ENCODE measurements at regions not wholly inside any gene's neighbourhood (a gene's known extent, or its start where the extent isn't known, plus 50 kb on each side); places are given as distances from the start of the nearest gene placed in this dataset.
A peak's percentile ranks its signal among the peaks of the same experiment; 100 is the strongest.

DNA sequence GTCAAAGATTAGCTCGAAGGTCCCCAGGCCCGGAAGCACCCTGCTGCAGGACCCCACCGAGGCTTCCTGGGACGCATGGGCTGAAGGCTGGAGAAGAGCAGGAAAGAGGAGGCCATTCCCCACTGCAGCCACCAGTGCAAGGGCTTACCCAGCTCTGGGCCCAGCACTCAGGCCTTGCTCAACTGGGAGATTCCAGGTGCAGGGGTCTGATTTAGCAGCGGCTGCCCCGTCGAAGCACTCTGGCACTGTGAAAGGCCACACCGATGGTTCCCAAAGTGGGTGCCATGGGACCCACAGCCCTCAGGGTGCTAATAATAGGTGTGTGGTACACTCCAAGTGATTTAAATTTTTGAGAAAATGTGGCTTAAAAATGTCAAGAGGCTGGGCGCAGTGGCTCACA lies 130.9 kb downstream of the OAT start:
- DNase-seq = peak; percentile 17
- Mint-ChIP-seq H3K36me3 (ENCODE audit: low read depth) (no peaks in the 10 kb centered on the region), H3K4me3 (no peak overlapping the region), H3K4me1 (no peaks in the 10 kb centered on the region), H3K9me3 (no peaks in the 10 kb centered on the region), H3K27ac (no peak overlapping the region), H3K27me3 (ENCODE audit: insufficient read depth) (no peaks in the 10 kb centered on the region)
- no peaks in the 10 kb centered on the region for H3K27me3 ChIP-seq (ENCODE audit: control insufficient read depth, insufficient read depth, low read length, poor library complexity, severe bottlenecking)
- no peak overlapping the region for H3K27ac ChIP-seq (ENCODE audit: low read depth, low read length)
- no peaks in the 10 kb centered on the region for H3K36me3 ChIP-seq (ENCODE audit: control insufficient read depth, insufficient read depth, low read length)
- H3K4me3 ChIP-seq (ENCODE audit: low read length) = no peak overlapping the region
- TF ChIP-seq, protein P1, sequence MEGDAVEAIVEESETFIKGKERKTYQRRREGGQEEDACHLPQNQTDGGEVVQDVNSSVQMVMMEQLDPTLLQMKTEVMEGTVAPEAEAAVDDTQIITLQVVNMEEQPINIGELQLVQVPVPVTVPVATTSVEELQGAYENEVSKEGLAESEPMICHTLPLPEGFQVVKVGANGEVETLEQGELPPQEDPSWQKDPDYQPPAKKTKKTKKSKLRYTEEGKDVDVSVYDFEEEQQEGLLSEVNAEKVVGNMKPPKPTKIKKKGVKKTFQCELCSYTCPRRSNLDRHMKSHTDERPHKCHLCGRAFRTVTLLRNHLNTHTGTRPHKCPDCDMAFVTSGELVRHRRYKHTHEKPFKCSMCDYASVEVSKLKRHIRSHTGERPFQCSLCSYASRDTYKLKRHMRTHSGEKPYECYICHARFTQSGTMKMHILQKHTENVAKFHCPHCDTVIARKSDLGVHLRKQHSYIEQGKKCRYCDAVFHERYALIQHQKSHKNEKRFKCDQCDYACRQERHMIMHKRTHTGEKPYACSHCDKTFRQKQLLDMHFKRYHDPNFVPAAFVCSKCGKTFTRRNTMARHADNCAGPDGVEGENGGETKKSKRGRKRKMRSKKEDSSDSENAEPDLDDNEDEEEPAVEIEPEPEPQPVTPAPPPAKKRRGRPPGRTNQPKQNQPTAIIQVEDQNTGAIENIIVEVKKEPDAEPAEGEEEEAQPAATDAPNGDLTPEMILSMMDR (conservative IDR thresholded peaks at IDR 0.05) = no peak
- no peaks in the 10 kb centered on the region for H3K4me1 ChIP-seq (ENCODE audit: control insufficient read depth, insufficient read depth, low read length)
- H3K9me3 ChIP-seq (ENCODE audit: control insufficient read depth, low read length) = no peaks in the 10 kb centered on the region
- 80 to 83% methylated on average over 9 of the region's 9 CpGs for WGBS, 2 experiments (ENCODE audit: insufficient coverage in 1 of 2, insufficient read length in 1 of 2)
- H3K9ac ChIP-seq (ENCODE audit: extremely low read depth, low read length, poor library complexity, severe bottlenecking) = no peak overlapping the region

DNA sequence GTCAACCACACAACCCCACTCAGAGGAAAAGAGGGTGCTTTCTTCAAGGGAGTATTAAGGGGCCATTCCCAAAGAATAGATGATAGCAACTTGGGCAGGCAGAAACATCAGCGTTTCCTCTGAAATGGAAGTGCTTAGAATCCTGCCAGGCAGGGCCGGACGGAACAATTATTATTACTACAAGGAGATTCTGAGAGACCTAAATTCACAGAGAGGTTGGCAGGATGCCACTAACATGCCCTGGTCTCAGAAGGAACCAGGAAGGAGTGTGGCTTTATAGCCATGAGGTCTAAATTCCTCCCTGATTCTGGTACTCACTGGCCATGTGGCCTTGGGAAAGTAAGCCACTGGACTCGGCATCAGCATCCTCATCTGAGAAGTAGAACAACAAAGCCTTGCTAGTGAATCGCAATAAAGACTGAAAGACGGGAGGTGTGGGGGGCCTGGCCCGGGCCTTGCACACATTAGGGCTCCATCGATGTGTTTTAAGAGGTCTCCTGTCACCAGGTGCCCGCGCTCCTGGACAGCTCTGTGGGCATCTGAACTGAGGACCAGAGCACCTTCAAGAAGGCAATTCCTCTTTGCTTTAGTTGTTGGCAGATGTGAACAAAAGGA lies 131.5 kb downstream of the OAT start:
- H3K36me3 ChIP-seq (ENCODE audit: control insufficient read depth, insufficient read depth, low read length) = no peaks in the 10 kb centered on the region
- H3K9me3 Mint-ChIP-seq = no peaks in the 10 kb centered on the region
- H3K27me3 Mint-ChIP-seq (ENCODE audit: insufficient read depth) = no peaks in the 10 kb centered on the region
- H3K4me3 Mint-ChIP-seq = no peak overlapping the region
- H3K27ac Mint-ChIP-seq = no peak overlapping the region
- no peaks in the 10 kb centered on the region for H3K27me3 ChIP-seq (ENCODE audit: control insufficient read depth, insufficient read depth, low read length, poor library complexity, severe bottlenecking)
- TF ChIP-seq, protein P1 (conservative IDR thresholded peaks at IDR 0.05) = no peak
- H3K9ac ChIP-seq (ENCODE audit: extremely low read depth, low read length, poor library complexity, severe bottlenecking) = no peak overlapping the region
- DNase-seq = peak; percentile 18
- no peaks in the 10 kb centered on the region for H3K4me1 Mint-ChIP-seq
- no peaks in the 10 kb centered on the region for H3K9me3 ChIP-seq (ENCODE audit: control insufficient read depth, low read length)
- no peak overlapping the region for H3K4me3 ChIP-seq (ENCODE audit: low read length)
- WGBS, 2 experiments (ENCODE audit: insufficient coverage in 1 of 2, insufficient read length in 1 of 2) = 91 to 94% methylated on average over 7 to 10 of the region's 10 CpGs
- no peaks in the 10 kb centered on the region for H3K4me1 ChIP-seq (ENCODE audit: control insufficient read depth, insufficient read depth, low read length)
- no peak overlapping the region for H3K27ac ChIP-seq (ENCODE audit: low read depth, low read length)
- H3K36me3 Mint-ChIP-seq (ENCODE audit: low read depth) = no peaks in the 10 kb centered on the region

DNA sequence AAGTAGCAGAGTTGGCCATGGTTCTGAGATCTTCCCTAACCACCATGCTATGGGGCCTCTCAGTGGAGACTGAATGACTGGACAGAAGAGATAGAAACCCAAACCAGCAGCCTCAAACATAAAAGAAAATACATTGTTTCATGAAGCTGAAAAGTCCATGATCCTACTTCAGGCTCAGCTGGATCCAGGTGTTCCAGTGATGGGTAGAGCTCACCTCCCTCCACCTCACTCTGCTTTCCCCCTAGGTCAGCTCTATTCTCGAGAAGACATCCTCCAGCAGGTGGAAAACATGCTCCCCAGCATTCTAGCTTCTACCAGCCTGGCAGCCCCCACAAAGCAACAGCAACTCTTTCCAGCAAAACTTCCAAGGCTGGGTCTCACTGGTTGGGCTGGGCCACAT lies 132.1 kb downstream of the OAT start:
- 72% methylated on average over 1 of the region's 1 CpG; no CpG with 5 or more reads in 1 of the 2 experiments for WGBS, 2 experiments (ENCODE audit: insufficient coverage in 1 of 2, insufficient read length in 1 of 2)
- Mint-ChIP-seq H3K36me3 (ENCODE audit: low read depth) (no peaks in the 10 kb centered on the region), H3K4me1 (no peaks in the 10 kb centered on the region)

More for the DNA sequence above, 132.1 kb downstream of the OAT start:
- Histone ChIP-seq H3K36me3 (ENCODE audit: control insufficient read depth, insufficient read depth, low read length) (no peaks in the 10 kb centered on the region), H3K27me3 (ENCODE audit: control insufficient read depth, insufficient read depth, low read length, poor library complexity, severe bottlenecking) (no peaks in the 10 kb centered on the region), H3K9ac (ENCODE audit: extremely low read depth, low read length, poor library complexity, severe bottlenecking) (no peak overlapping the region), H3K4me1 (ENCODE audit: control insufficient read depth, insufficient read depth, low read length) (no peaks in the 10 kb centered on the region), H3K4me3 (ENCODE audit: low read length) (no peak overlapping the region), H3K27ac (ENCODE audit: low read depth, low read length) (no peak overlapping the region), H3K9me3 (ENCODE audit: control insufficient read depth, low read length) (no peaks in the 10 kb centered on the region)
- no peaks in the 10 kb centered on the region for H3K9me3 Mint-ChIP-seq
- DNase-seq = peak; percentile 20
- no peak overlapping the region for H3K27ac Mint-ChIP-seq
- H3K27me3 Mint-ChIP-seq (ENCODE audit: insufficient read depth) = no peaks in the 10 kb centered on the region
- TF ChIP-seq, protein P1 (conservative IDR thresholded peaks at IDR 0.05) = no peak
- no peak overlapping the region for H3K4me3 Mint-ChIP-seq
